Fibroblast of lung (primary cell): ENCODE measurements at regions not wholly inside any gene's neighbourhood (a gene's known extent, or its start where the extent isn't known, plus 50 kb on each side); places are given as distances from the start of the nearest gene placed in this dataset.

Experiments
- CTCF ChIP-seq, 2 donors: IDR thresholded peaks in 1 of 2; conservative IDR thresholded peaks in 1 of 2; 1 replicate in 1 of 2; 2 replicates in 1 of 2; pipeline ENCODE4 v1.5.1; 2011 to 2012; ENCODE audit warnings: low read length in 2 of 2, control low read depth in 1 of 2, inconsistent platforms in 1 of 2, low read depth in 1 of 2, mild to moderate bottlenecking in 1 of 2
- EZH2 ChIP-seq: IDR thresholded peaks from 2 replicates; pipeline ENCODE4 v1.5.1; 2012; ENCODE audit warnings: low read length, control low read depth, mild to moderate bottlenecking; ENCODE audit errors: missing control alignments

GRCh38 chr4:156242390-156242789 lies 288.7 kb upstream of the CTSO start:
- TF ChIP-seq CTCF (conservative IDR thresholded peaks at IDR 0.05 in 1 of 2, IDR thresholded peaks at IDR 0.05 in 1 of 2; ENCODE audit: low read depth in 1 of 2, low read length in 2 of 2) (no peak), EZH2 (no peak)
